ENCODE measurements at regions not wholly inside any gene's neighbourhood (a gene's known extent, or its start where the extent isn't known, plus 50 kb on each side); places are given as distances from the start of the nearest gene placed in this dataset.

- TF ChIP-seq CTCF (IDR thresholded peaks at IDR 0.05) (no peak), EP300 (IDR thresholded peaks at IDR 0.05; ENCODE audit: low read depth) (no peak)
Observed at GRCh38 chr21:28221984-28222383, 770.7 kb downstream of the LTN1 start.

All from transverse colon (tissue), 3 donors.